Hippocampal formation (tissue), 2 donors: ENCODE measurements at regions not wholly inside any gene's neighbourhood (a gene's known extent, or its start where the extent isn't known, plus 50 kb on each side); places are given as distances from the start of the nearest gene placed in this dataset.
"Not testable (repeated sequence)": the region's sequence is repeated elsewhere in the genome, so short reads cannot be mapped to it uniquely, and the experiment has no call there.

Experiments
- DNase-seq, 2 donors: peaks; one replicate each; lab custom pipeline; 2025; lab: John Stamatoyannopoulos, UW

GRCh38 chr2:155022531-155022930 lies 324.0 kb downstream of the KCNJ3 start:
- no peak for DNase-seq

GRCh38 chr2:155021618-155022017 lies 323.1 kb downstream of the KCNJ3 start:
- no peak for DNase-seq

GRCh38 chr2:155020246-155020645 lies 321.8 kb downstream of the KCNJ3 start:
- no peak for DNase-seq

GRCh38 chr2:155010925-155011324 lies 312.4 kb downstream of the KCNJ3 start:
- no peak for DNase-seq

- DNase-seq = no peak
Observed at GRCh38 chr2:154995361-154995760, 296.9 kb downstream of the KCNJ3 start.

- no peak for DNase-seq
Observed at GRCh38 chr2:154992826-154993225, 294.3 kb downstream of the KCNJ3 start.

- no peak for DNase-seq
Observed at GRCh38 chr2:154978710-154979109, 280.2 kb downstream of the KCNJ3 start.

- no peak for DNase-seq
Observed at GRCh38 chr2:154978244-154978643, 279.7 kb downstream of the KCNJ3 start.

GRCh38 chr2:154974041-154974440 lies 275.5 kb downstream of the KCNJ3 start:
- DNase-seq = no peak

GRCh38 chr2:154963511-154963910 lies 265.0 kb downstream of the KCNJ3 start:
- no peak for DNase-seq

- DNase-seq = no peak
Observed at GRCh38 chr2:154961676-154962075, 263.2 kb downstream of the KCNJ3 start.

GRCh38 chr2:154960802-154961583 lies 262.5 kb downstream of the KCNJ3 start:
- no peak for DNase-seq

GRCh38 chr2:154952346-154952980 lies 254.0 kb downstream of the KCNJ3 start:
- peak in 1 of 2 donors; percentile 65 for DNase-seq

GRCh38 chr2:154947416-154947815 lies 248.9 kb downstream of the KCNJ3 start:
- DNase-seq = not testable (repeated sequence)

- DNase-seq = no peak
Observed at GRCh38 chr2:154945984-154946383, 247.5 kb downstream of the KCNJ3 start.

- DNase-seq = no peak
Observed at GRCh38 chr2:154941379-154941778, 242.9 kb downstream of the KCNJ3 start.

- no peak for DNase-seq
Observed at GRCh38 chr2:154934213-154934612, 235.7 kb downstream of the KCNJ3 start.

GRCh38 chr2:154924531-154924930 lies 226.0 kb downstream of the KCNJ3 start:
- no peak for DNase-seq

- no peak for DNase-seq
Observed at GRCh38 chr2:154914561-154914960, 216.1 kb downstream of the KCNJ3 start.

GRCh38 chr2:154912215-154912614 lies 213.7 kb downstream of the KCNJ3 start:
- DNase-seq = no peak

- no peak for DNase-seq
Observed at GRCh38 chr2:154911729-154912128, 213.2 kb downstream of the KCNJ3 start.

GRCh38 chr2:154910701-154911100 lies 212.2 kb downstream of the KCNJ3 start:
- DNase-seq = no peak

GRCh38 chr2:154908327-154908726 lies 209.8 kb downstream of the KCNJ3 start:
- no peak for DNase-seq
